ENCODE measurements at regions not wholly inside any gene's neighbourhood (a gene's known extent, or its start where the extent isn't known, plus 50 kb on each side); places are given as distances from the start of the nearest gene placed in this dataset. TPM values are rescaled to one million over a fixed set of nuclear protein-coding genes. Genes with fewer than 3 reads are reported as not detected.

Small RNA genes lying in the stretch of these regions (small RNA-seq; reads per million reads assigned to genes)
- gene AC025281.1 (not detected), gene RNA5SP428 (not detected)
